Hepatocyte (in vitro differentiated cells): ENCODE measurements at regions not wholly inside any gene's neighbourhood (a gene's known extent, or its start where the extent isn't known, plus 50 kb on each side); places are given as distances from the start of the nearest gene placed in this dataset.

ENCODE experiments used
- DNase-seq: peaks from one replicate; pipeline ENCODE4 v3.0.0-alpha.2; 2016; ENCODE audit warnings: low spot score
- H2AFZ ChIP-seq: fragments of 200-600 bp; sonication (generic); 2 replicates; pipeline ENCODE4 v1.6.0; 2016; ENCODE audit warnings: antibody characterized with exemption, mild to moderate bottlenecking
- H3K27ac ChIP-seq: fragments of 200-600 bp; sonication (generic); 2 replicates; pipeline ENCODE4 v1.5.1; 2016; ENCODE audit warnings: mild to moderate bottlenecking
- H3K27me3 ChIP-seq: fragments of 200-600 bp; sonication (generic); 2 replicates; pipeline ENCODE4 v1.6.1; 2016
- H3K36me3 ChIP-seq: fragments of 200-600 bp; sonication (generic); replicated peaks from 2 replicates; pipeline ENCODE4 v1.5.1; 2016; ENCODE audit warnings: low read depth; ENCODE audit not compliant: insufficient read depth
- H3K4me1 ChIP-seq: fragments of 200-600 bp; sonication (generic); 2 replicates; pipeline ENCODE4 v1.5.1; 2016; ENCODE audit warnings: mild to moderate bottlenecking, moderate library complexity; ENCODE audit not compliant: insufficient read depth
- H3K4me2 ChIP-seq: fragments of 200-600 bp; sonication (generic); 2 replicates; pipeline ENCODE4 v1.6.0; 2016
- H3K4me3 ChIP-seq: fragments of 200-600 bp; sonication (generic); 2 replicates; pipeline ENCODE4 v1.5.1; 2016; ENCODE audit warnings: mild to moderate bottlenecking
- H3K79me2 ChIP-seq: fragments of 200-600 bp; sonication (generic); 2 replicates; pipeline ENCODE4 v1.6.0; 2017; ENCODE audit warnings: mild to moderate bottlenecking
- H3K9me2 ChIP-seq: fragments of 200-600 bp; sonication (generic); replicated peaks from 2 replicates; pipeline ENCODE4 v1.6.0; 2017; ENCODE audit warnings: mild to moderate bottlenecking; ENCODE audit not compliant: insufficient read depth
- H3K9me3 ChIP-seq: fragments of 200-600 bp; sonication (generic); 2 replicates; pipeline ENCODE4 v1.5.1; 2016; ENCODE audit warnings: low read depth, mild to moderate bottlenecking
- H4K20me1 ChIP-seq: fragments of 200-600 bp; sonication (generic); 2 replicates; pipeline ENCODE4 v1.6.0; 2016; ENCODE audit warnings: mild to moderate bottlenecking; ENCODE audit not compliant: insufficient read depth, poor library complexity, severe bottlenecking
- EZH2 ChIP-seq: fragments of 200-600 bp; sonication (generic); IDR thresholded peaks from 2 replicates; pipeline ENCODE4 v1.6.1; 2016; ENCODE audit warnings: antibody characterized with exemption, mild to moderate bottlenecking, borderline replicate concordance
- EZH2phosphoT487 ChIP-seq: fragments of 200-600 bp; sonication (generic); IDR thresholded peaks from one replicate; pipeline ENCODE4 v1.6.1; 2018; ENCODE audit warnings: antibody characterized with exemption, mild to moderate bottlenecking, low read depth, moderate library complexity; ENCODE audit not compliant: unreplicated experiment, severe bottlenecking
- WGBS: methylation state at CpG from one replicate; pipeline ENCODE4 v1.1.6; 2016; ENCODE audit warnings: low lambda C conversion rate; ENCODE audit errors: missing lambda C conversion rate; 5-methylcytosine and 5-hydroxymethylcytosine counted together
- TF ChIP-seq, protein P1 (sequence below): fragments of 200-600 bp; sonication (generic); IDR thresholded peaks from 2 replicates; pipeline ENCODE4 v1.5.1; 2016; ENCODE audit warnings: antibody characterized with exemption, mild to moderate bottlenecking; ENCODE audit not compliant: poor library complexity

DNA sequence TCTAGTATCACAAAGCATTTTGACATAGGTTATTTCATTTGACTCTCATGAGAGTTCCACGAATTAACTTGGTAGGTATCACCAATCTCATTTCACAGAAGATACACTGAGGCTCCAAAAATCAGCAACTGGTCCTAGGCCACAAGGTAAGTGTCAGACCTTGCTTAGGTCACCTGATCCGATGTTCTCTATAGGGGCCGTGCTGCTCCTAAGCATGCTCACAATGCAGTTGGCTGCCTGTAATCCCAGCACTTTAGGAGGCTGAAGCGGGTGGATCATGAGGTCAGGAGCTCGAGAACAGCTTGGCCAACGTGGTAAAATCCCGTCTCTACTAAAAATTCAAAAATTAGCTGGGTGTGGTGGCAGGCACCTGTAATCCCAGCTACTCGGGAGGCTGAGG, 78.7 kb upstream of the FOXN3 start:
- no peak for TF ChIP-seq EZH2phosphoT487
- no peak for TF ChIP-seq EZH2
- TF ChIP-seq, protein P1, sequence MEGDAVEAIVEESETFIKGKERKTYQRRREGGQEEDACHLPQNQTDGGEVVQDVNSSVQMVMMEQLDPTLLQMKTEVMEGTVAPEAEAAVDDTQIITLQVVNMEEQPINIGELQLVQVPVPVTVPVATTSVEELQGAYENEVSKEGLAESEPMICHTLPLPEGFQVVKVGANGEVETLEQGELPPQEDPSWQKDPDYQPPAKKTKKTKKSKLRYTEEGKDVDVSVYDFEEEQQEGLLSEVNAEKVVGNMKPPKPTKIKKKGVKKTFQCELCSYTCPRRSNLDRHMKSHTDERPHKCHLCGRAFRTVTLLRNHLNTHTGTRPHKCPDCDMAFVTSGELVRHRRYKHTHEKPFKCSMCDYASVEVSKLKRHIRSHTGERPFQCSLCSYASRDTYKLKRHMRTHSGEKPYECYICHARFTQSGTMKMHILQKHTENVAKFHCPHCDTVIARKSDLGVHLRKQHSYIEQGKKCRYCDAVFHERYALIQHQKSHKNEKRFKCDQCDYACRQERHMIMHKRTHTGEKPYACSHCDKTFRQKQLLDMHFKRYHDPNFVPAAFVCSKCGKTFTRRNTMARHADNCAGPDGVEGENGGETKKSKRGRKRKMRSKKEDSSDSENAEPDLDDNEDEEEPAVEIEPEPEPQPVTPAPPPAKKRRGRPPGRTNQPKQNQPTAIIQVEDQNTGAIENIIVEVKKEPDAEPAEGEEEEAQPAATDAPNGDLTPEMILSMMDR, result no peak
- 94% methylated on average over 8 of the region's 8 CpGs for WGBS
- DNase-seq, result no peak
- Histone ChIP-seq H3K4me3 (no peak overlapping the region), H3K4me2 (no peak overlapping the region), H3K27me3 (no peaks in the 10 kb centered on the region), H3K79me2 (no peaks in the 10 kb centered on the region), H3K9me3 (no peaks in the 10 kb centered on the region), H2AFZ (no peak overlapping the region), H4K20me1 (no peaks in the 10 kb centered on the region), H3K4me1 (no peaks in the 10 kb centered on the region), H3K27ac (no peak overlapping the region), H3K36me3 (no peaks in the 10 kb centered on the region), H3K9me2 (no peaks in the 10 kb centered on the region)

DNA sequence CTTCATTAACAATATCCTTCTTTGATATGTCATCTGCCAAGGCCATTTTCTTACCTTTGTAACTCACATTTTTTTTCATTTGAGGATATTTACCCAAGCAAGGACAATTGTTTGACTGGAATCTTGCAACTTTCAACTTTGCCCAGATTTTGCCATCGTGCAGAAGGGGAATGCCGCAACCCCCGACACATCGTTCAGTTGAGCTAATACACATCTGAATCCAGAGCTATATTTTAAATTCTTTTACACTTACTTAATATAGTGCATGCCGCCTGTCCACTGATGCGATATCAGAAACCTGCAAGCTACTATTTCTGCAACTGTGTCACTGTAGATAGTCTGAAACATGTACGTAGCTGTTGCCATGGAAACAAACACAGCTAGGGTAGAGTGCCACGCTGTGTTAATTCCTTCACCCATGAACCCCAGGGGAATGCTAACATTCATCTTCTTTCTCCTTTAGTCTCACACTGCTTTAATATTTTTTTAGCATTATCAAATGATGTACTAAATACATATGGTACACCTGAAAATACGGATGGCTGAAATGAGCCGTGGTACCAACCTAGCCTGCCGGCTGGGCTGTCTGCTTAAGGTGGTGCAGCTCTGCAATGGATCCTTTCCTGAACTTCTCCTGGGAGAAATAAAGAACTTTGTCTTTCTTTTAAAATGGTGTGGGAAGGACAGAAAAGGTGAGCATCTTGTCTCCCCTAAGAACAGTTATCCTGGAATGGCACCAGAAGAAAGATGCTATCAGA, 77.0 kb upstream of the FOXN3 start:
- Histone ChIP-seq H3K27ac (no peak overlapping the region), H3K4me2 (no peak overlapping the region), H3K9me2 (no peaks in the 10 kb centered on the region), H3K27me3 (no peaks in the 10 kb centered on the region), H3K79me2 (no peaks in the 10 kb centered on the region), H2AFZ (no peak overlapping the region), H3K36me3 (no peaks in the 10 kb centered on the region), H3K9me3 (no peaks in the 10 kb centered on the region), H3K4me3 (no peak overlapping the region), H3K4me1 (no peaks in the 10 kb centered on the region), H4K20me1 (no peaks in the 10 kb centered on the region)
- TF ChIP-seq EZH2phosphoT487 (no peak), EZH2 (no peak)
- TF ChIP-seq, protein P1, result no peak
- DNase-seq, result no peak
- WGBS, result 78% methylated on average over 11 of the region's 11 CpGs

DNA sequence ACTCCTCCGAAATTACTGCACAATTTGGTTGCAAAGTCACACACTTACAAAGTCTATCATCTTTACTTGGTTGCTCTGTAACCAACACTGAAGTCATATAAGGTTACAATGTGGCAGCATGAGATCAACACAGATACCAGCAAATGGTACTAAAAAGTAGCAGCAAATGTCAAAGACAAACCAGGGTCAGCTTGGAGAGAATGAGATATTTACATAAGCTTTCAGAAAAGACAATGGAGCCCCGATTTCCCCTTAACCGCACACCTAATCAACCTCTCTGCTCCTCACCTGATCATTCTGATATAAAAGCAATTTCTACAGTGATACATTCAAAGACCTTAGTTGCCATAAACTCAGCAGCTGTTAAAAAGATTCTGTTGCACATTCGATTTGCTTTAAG, 76.4 kb upstream of the FOXN3 start:
- Histone ChIP-seq H2AFZ (no peak overlapping the region), H3K27ac (no peak overlapping the region), H4K20me1 (no peaks in the 10 kb centered on the region), H3K9me3 (no peaks in the 10 kb centered on the region), H3K36me3 (no peaks in the 10 kb centered on the region), H3K4me1 (no peaks in the 10 kb centered on the region), H3K4me2 (no peak overlapping the region), H3K4me3 (no peak overlapping the region), H3K27me3 (no peaks in the 10 kb centered on the region), H3K79me2 (no peaks in the 10 kb centered on the region), H3K9me2 (no peaks in the 10 kb centered on the region)
- TF ChIP-seq EZH2phosphoT487, result no peak
- no peak for DNase-seq
- 59% methylated on average over 4 of the region's 4 CpGs for WGBS

DNA sequence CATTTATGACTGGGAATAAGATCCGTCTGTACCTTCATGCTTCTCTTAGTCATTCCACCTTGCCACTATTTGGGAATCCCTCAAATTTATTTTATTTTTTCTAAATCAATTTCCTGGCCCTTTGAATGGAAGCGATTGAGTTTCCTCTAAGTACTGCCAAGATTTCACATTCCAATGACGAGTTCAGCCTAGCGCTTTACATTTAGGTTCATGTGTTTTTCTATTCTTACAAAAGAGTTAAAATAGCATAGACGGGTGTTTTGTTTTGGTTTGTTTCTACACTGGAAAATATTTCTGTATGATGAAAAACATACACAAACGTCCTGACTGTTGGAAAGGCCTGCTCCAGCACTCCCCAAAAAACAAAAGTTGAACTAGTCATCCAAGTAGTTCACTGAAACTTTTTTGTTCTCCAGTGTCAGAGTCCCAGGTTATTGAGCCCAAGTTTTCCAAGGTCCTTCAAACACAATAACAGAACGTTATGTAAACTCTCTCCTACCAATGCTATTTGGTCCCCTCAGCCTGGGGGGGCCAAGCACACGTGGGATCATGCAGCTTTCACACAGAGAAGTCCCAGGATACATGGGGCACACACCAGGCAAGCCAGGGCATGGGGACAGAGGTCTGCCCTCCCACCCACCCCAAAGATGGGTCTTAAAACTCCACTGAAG, 74.8 kb upstream of the FOXN3 start:
- no peak overlapping the region for H3K4me2 ChIP-seq
- H3K4me3 ChIP-seq, result no peak overlapping the region

More for the DNA sequence above, 74.8 kb upstream of the FOXN3 start:
- H3K9me2 ChIP-seq, result no peaks in the 10 kb centered on the region
- no peak overlapping the region for H3K27ac ChIP-seq
- no peak overlapping the region for H2AFZ ChIP-seq
- no peaks in the 10 kb centered on the region for H3K79me2 ChIP-seq
- H4K20me1 ChIP-seq, result no peaks in the 10 kb centered on the region
- no peak for DNase-seq
- TF ChIP-seq, protein P1, result no peak
- TF ChIP-seq EZH2phosphoT487, result no peak
- no peak for TF ChIP-seq EZH2
- H3K36me3 ChIP-seq, result no peaks in the 10 kb centered on the region
- H3K27me3 ChIP-seq, result no peaks in the 10 kb centered on the region
- WGBS, result 70% methylated on average over 8 of the region's 8 CpGs
- H3K4me1 ChIP-seq, result no peaks in the 10 kb centered on the region
- no peaks in the 10 kb centered on the region for H3K9me3 ChIP-seq
